MM.1S (cell line): ENCODE measurements at regions not wholly inside any gene's neighbourhood (a gene's known extent, or its start where the extent isn't known, plus 50 kb on each side); places are given as distances from the start of the nearest gene placed in this dataset.

Experiments used
- CTCF ChIP-seq: fragments of 300-600 bp; sonication (generic); IDR thresholded peaks from 2 replicates; pipeline ENCODE4 v1.5.1; 2016; ENCODE audit warnings: antibody characterized with exemption, low read length, mixed read lengths
- EZH2 ChIP-seq: fragments of 300-600 bp; sonication (generic); optimal IDR thresholded peaks from 2 replicates; pipeline ENCODE3; 2017; ENCODE audit warnings: low read depth, mild to moderate bottlenecking, antibody characterized with exemption, low read length, mixed read lengths
- EZH2phosphoT487 ChIP-seq: fragments of 300-600 bp; sonication (generic); IDR thresholded peaks from 2 replicates; pipeline ENCODE4 v1.6.1; 2018; ENCODE audit warnings: antibody characterized with exemption, low read length

GRCh38 chr5:165526357-165526756, 2020.9 kb downstream of the MAT2B start:
- TF ChIP-seq CTCF (no peak), EZH2 (no peak), EZH2phosphoT487 (no peak)
